Right atrium auricular region (tissue), 2 donors: ENCODE measurements at regions not wholly inside any gene's neighbourhood (a gene's known extent, or its start where the extent isn't known, plus 50 kb on each side); places are given as distances from the start of the nearest gene placed in this dataset.

Experiments used
- DNase-seq: peaks from one replicate; pipeline ENCODE4 v3.0.0-alpha.2; 2019; ENCODE audit warnings: low spot score
- H3K27ac ChIP-seq, 2 donors: fragments of 200-600 bp; sonication (generic); 1 replicate in 1 of 2; 2 replicates in 1 of 2; pipeline ENCODE4 v1.5.1; 2016 to 2019
- H3K27me3 ChIP-seq, 2 donors: fragments of 200-600 bp; sonication (generic); one replicate each; pipeline versions ENCODE4 v1.5.1 to v1.6.0; 2017 to 2019
- H3K36me3 ChIP-seq: fragments of 200-600 bp; sonication (generic); one replicate; pipeline ENCODE4 v1.5.1; 2016
- H3K4me1 ChIP-seq, 2 donors: fragments of 200-600 bp; sonication (generic); one replicate each; pipeline versions ENCODE4 v1.5.1 to v1.6.0; 2017 to 2019
- H3K4me3 ChIP-seq, 2 donors: fragments of 200-600 bp; sonication (generic); 1 replicate in 1 of 2; 2 replicates in 1 of 2; pipeline ENCODE4 v1.5.1; 2017 to 2019; ENCODE audit warnings: mild to moderate bottlenecking in 1 of 2, moderate library complexity in 1 of 2
- H3K9me3 ChIP-seq, 2 donors: fragments of 200-600 bp; sonication (generic); one replicate each; pipeline ENCODE4 v1.5.1; 2019
- TF ChIP-seq, protein P1 (sequence below), 2 donors: fragments of 200-600 bp; sonication (generic); IDR thresholded peaks; one replicate each; pipeline ENCODE4 v1.5.1; 2019; ENCODE audit warnings: antibody characterized with exemption in 2 of 2

DNA sequence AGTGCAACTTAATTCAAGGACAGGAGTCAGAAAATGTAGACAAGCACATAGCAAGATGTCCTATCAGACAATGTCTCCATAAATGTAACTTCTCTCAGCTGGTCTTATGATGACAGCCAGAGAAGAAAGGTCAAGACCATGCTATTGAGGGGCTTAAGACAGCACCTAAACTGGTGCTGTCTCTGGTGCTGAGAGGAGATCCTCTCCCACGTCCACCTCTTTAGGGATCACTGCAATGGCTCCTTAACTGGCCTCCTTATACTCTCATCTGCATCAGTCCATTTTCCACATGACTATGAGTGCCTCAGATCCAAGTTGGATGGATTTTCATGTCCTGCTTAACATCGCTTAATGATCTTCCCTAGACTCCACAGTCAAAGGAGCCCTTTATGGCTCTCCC is 210.6 kb downstream of the ARL4A start:
- Histone ChIP-seq H3K9me3 (no peaks in the 10 kb centered on the region), H3K4me1 (no peaks in the 10 kb centered on the region), H3K36me3 (no peaks in the 10 kb centered on the region), H3K4me3 (no peak overlapping the region), H3K27ac (no peak overlapping the region), H3K27me3 (no peaks in the 10 kb centered on the region)
- TF ChIP-seq, protein P1, sequence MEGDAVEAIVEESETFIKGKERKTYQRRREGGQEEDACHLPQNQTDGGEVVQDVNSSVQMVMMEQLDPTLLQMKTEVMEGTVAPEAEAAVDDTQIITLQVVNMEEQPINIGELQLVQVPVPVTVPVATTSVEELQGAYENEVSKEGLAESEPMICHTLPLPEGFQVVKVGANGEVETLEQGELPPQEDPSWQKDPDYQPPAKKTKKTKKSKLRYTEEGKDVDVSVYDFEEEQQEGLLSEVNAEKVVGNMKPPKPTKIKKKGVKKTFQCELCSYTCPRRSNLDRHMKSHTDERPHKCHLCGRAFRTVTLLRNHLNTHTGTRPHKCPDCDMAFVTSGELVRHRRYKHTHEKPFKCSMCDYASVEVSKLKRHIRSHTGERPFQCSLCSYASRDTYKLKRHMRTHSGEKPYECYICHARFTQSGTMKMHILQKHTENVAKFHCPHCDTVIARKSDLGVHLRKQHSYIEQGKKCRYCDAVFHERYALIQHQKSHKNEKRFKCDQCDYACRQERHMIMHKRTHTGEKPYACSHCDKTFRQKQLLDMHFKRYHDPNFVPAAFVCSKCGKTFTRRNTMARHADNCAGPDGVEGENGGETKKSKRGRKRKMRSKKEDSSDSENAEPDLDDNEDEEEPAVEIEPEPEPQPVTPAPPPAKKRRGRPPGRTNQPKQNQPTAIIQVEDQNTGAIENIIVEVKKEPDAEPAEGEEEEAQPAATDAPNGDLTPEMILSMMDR (IDR thresholded peaks at IDR 0.05): no peak
- DNase-seq: no peak

DNA sequence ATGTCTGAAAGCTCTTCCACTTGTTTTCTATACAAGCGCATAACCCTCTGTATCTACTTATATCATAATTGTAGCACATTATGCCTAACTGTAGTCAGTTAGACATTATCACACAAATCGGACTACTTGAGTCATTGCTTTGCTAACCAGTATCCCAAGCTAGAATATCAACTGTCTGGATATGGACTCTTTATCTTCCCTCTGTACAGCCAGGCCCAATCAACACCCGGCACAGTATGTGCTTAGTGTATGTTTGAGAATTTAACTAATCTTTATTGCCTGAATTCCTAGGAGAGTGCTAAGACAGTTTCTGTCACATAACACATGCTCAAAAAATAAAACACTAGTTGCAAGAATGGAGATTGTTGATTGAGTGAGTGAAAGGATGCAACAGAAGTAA is 211.2 kb downstream of the ARL4A start:
- H3K36me3 ChIP-seq: no peaks in the 10 kb centered on the region
- no peak overlapping the region for H3K4me3 ChIP-seq
- no peaks in the 10 kb centered on the region for H3K9me3 ChIP-seq
- TF ChIP-seq, protein P1 (IDR thresholded peaks at IDR 0.05): no peak
- no peaks in the 10 kb centered on the region for H3K27me3 ChIP-seq
- no peak for DNase-seq
- no peak overlapping the region for H3K27ac ChIP-seq
- H3K4me1 ChIP-seq: no peaks in the 10 kb centered on the region

GRCh38 chr7:12905671-12906070 is 218.2 kb downstream of the ARL4A start:
- no peaks in the 10 kb centered on the region for H3K9me3 ChIP-seq
- H3K4me1 ChIP-seq: no peaks in the 10 kb centered on the region
- TF ChIP-seq, protein P1 (IDR thresholded peaks at IDR 0.05): no peak
- H3K27ac ChIP-seq: no peak overlapping the region
- no peaks in the 10 kb centered on the region for H3K27me3 ChIP-seq
- no peak for DNase-seq
- no peaks in the 10 kb centered on the region for H3K36me3 ChIP-seq
- H3K4me3 ChIP-seq: no peak overlapping the region

- no peak for DNase-seq
- Histone ChIP-seq H3K27ac (no peak overlapping the region), H3K36me3 (no peaks in the 10 kb centered on the region), H3K27me3 (no peaks in the 10 kb centered on the region), H3K4me3 (no peak overlapping the region), H3K4me1 (no peaks in the 10 kb centered on the region), H3K9me3 (no peaks in the 10 kb centered on the region)
- TF ChIP-seq, protein P1 (IDR thresholded peaks at IDR 0.05): no peak
These were observed 220.3 kb downstream of the ARL4A start for GRCh38 chr7:12907774-12908173.

DNA sequence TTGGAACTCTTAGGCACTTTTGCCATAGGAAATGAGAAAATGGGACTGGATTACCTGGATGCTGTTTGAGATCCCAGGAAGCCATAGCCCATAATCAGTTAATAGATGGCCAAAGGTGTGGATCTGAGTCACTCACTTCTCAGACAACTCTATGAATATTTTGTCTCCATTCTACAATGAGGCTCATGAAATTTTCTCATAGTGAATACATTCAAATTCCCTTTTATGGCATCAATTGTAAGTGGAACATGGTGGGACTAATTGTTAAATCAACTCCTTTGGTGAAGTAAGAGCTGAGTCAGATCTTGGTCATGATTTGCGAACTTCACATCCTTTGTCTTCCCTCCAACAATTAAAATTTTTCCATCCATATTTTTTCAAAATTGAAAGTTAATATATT is 222.1 kb downstream of the ARL4A start:
- H3K27ac ChIP-seq: no peak overlapping the region
- no peaks in the 10 kb centered on the region for H3K4me1 ChIP-seq
- no peaks in the 10 kb centered on the region for H3K27me3 ChIP-seq
- no peaks in the 10 kb centered on the region for H3K36me3 ChIP-seq
- DNase-seq: no peak
- H3K9me3 ChIP-seq: no peaks in the 10 kb centered on the region
- no peak overlapping the region for H3K4me3 ChIP-seq
- TF ChIP-seq, protein P1 (IDR thresholded peaks at IDR 0.05): no peak

DNA sequence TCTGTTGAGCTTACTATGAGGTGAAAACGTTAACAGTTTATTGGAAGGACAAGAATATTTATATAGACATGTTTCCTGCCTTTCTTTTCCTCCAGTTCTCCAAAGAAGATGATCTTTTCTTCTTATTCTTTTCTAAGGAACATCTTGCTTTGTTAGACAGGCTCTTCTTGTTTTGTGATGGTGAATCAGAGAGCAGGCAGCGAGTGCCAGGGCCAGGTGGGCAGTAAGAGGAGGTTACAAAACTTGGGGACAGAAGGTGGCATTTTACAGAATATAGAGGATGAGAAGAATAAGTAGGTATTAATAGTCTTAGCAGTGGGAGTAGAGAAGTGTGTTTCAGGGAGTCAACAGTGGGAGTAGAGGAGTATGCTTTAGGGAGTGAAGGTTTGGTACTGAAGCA is 223.6 kb downstream of the ARL4A start:
- no peak for DNase-seq
- Histone ChIP-seq H3K36me3 (no peaks in the 10 kb centered on the region), H3K27ac (no peak overlapping the region), H3K9me3 (no peaks in the 10 kb centered on the region), H3K4me1 (no peaks in the 10 kb centered on the region), H3K4me3 (no peak overlapping the region), H3K27me3 (no peaks in the 10 kb centered on the region)
- TF ChIP-seq, protein P1 (IDR thresholded peaks at IDR 0.05): no peak
